Bone marrow (tissue), 2 donors: ENCODE measurements at regions not wholly inside any gene's neighbourhood (a gene's known extent, or its start where the extent isn't known, plus 50 kb on each side); places are given as distances from the start of the nearest gene placed in this dataset.
"Not testable (repeated sequence)": the region's sequence is repeated elsewhere in the genome, so short reads cannot be mapped to it uniquely, and the experiment has no call there.

Source experiments
- DNase-seq, 2 donors: peaks; one replicate each; lab custom pipeline; 2025; lab: John Stamatoyannopoulos, UW

GRCh38 chr3:167102071-167102470, 278.0 kb downstream of the ZBBX start:
- DNase-seq = no peak

- DNase-seq = no peak
These were observed 279.4 kb downstream of the ZBBX start for GRCh38 chr3:167100651-167101050.

GRCh38 chr3:167100200-167100599, 279.9 kb downstream of the ZBBX start:
- DNase-seq = no peak

- DNase-seq = no peak
These were observed 284.1 kb downstream of the ZBBX start for GRCh38 chr3:167095976-167096375.

GRCh38 chr3:167094632-167095031, 285.5 kb downstream of the ZBBX start:
- DNase-seq = no peak

GRCh38 chr3:167091226-167091625, 288.9 kb downstream of the ZBBX start:
- DNase-seq = no peak

GRCh38 chr3:167084545-167084944, 295.6 kb downstream of the ZBBX start:
- DNase-seq = no peak

GRCh38 chr3:167078070-167078622, 302.0 kb downstream of the ZBBX start:
- no peak for DNase-seq

GRCh38 chr3:167067787-167068161, 312.3 kb downstream of the ZBBX start:
- no peak for DNase-seq

- DNase-seq = no peak
These were observed 312.9 kb downstream of the ZBBX start for GRCh38 chr3:167066977-167067786.

GRCh38 chr3:167057581-167057980, 322.5 kb downstream of the ZBBX start:
- DNase-seq = no peak

GRCh38 chr3:167054926-167055325, 325.2 kb downstream of the ZBBX start:
- DNase-seq = no peak

- DNase-seq = no peak
These were observed 328.7 kb downstream of the ZBBX start for GRCh38 chr3:167051421-167051820.

- DNase-seq = no peak
These were observed 346.2 kb downstream of the ZBBX start for GRCh38 chr3:167033866-167034265.

GRCh38 chr3:167032267-167032876, 347.7 kb downstream of the ZBBX start:
- DNase-seq = no peak

GRCh38 chr3:167031364-167032049, 348.6 kb downstream of the ZBBX start:
- no peak for DNase-seq

GRCh38 chr3:167030082-167030725, 349.9 kb downstream of the ZBBX start:
- DNase-seq = no peak

- DNase-seq = not testable (repeated sequence)
These were observed 360.6 kb downstream of the ZBBX start for GRCh38 chr3:167019503-167019902.

GRCh38 chr3:167018591-167019111, 361.4 kb downstream of the ZBBX start:
- DNase-seq = not testable (repeated sequence)

GRCh38 chr3:167012691-167013090, 367.4 kb downstream of the ZBBX start:
- DNase-seq = no peak

GRCh38 chr3:167008791-167009190, 371.3 kb downstream of the ZBBX start:
- DNase-seq = no peak

GRCh38 chr3:167001374-167001773, 378.7 kb downstream of the ZBBX start:
- DNase-seq = no peak
